BLaER1 treated with 17β-estradiol and CSF1 and Interleukin-3, amounts not matched to agents 10 nM and 100 nM (cell line): ENCODE measurements at regions not wholly inside any gene's neighbourhood (a gene's known extent, or its start where the extent isn't known, plus 50 kb on each side); places are given as distances from the start of the nearest gene placed in this dataset.

Experiments used
- H3K27ac ChIP-seq, 11 experiments: shearing (Covaris generic); formaldehyde crosslinking; 2 replicates each; pipeline ENCODE4 v1.8.1; 2022
- H3K27me3 ChIP-seq, 11 experiments: shearing (Covaris generic); formaldehyde crosslinking; 2 replicates each; pipeline ENCODE4 v1.8.1; 2022
- H3K36me3 ChIP-seq, 11 experiments: shearing (Covaris generic); formaldehyde crosslinking; 2 replicates each; pipeline ENCODE4 v1.8.1; 2022
- H3K4me1 ChIP-seq, 10 experiments: shearing (Covaris generic); formaldehyde crosslinking; 2 replicates each; pipeline ENCODE4 v1.8.1; 2022
- H3K4me2 ChIP-seq, 11 experiments: shearing (Covaris generic); formaldehyde crosslinking; 2 replicates each; pipeline ENCODE4 v1.8.1; 2022
- H3K4me3 ChIP-seq, 10 experiments: shearing (Covaris generic); formaldehyde crosslinking; 2 replicates each; pipeline ENCODE4 v1.8.1; 2022
- H3K9ac ChIP-seq, 11 experiments: shearing (Covaris generic); formaldehyde crosslinking; 2 replicates each; pipeline ENCODE4 v1.8.1; 2022
- H3K9me3 ChIP-seq, 11 experiments: shearing (Covaris generic); formaldehyde crosslinking; replicated peaks in 1 of 11; 2 replicates each; pipeline ENCODE4 v1.8.1; 2022
- H4K20me1 ChIP-seq, 11 experiments: shearing (Covaris generic); formaldehyde crosslinking; 2 replicates each; pipeline ENCODE4 v1.8.1; 2022
- Cebpa-rat ChIP-seq, 11 experiments: shearing (Covaris generic); IDR thresholded peaks; 2 replicates each; pipeline ENCODE4 v1.8.1; 2022

DNA sequence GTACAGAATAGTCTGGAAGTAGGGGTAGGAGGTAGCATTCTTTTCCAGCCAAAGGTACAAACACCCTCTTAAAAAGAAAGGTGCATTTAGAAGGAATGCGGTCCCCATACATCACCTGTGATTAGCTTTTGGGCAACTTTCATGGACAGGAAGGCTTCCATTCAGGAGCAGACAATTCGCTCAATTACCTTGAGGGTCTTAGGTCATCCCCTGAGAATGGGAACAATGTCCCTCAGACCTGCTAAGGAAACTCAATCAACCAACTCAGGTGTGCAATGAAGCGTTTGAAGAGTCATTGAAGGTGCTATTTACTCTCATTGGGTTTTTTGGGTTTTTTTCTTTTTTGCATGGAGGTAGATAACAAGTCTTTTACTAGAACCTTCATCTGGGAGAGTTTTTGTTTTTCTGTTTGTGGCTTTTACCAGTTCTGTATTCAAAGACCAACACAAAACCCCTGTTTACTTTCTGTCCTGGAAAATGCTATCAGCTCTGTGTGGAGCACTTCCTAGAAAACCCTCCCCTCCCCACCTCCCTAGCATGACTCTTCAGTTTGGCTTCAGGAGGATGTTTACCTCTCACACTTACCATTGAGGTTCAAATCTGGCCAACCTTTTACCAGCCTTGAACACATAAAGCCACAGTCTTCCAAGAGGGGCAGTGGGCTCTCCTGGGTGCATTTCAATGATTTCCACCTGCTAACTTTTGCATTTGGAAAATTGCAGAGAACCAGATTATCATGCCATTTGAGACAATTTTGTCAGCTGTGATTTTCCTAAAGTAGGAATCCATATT is 271.2 kb upstream of the PRDM1 start:
- H3K9ac ChIP-seq, result no peak overlapping the region
- TF ChIP-seq Cebpa-rat (IDR thresholded peaks at IDR 0.05), result no peak
- H3K27ac ChIP-seq, result no peak overlapping the region
- H3K9me3 ChIP-seq, result no peaks in the 10 kb centered on the region
- no peaks in the 10 kb centered on the region for H3K36me3 ChIP-seq
- peak overlapping the region in 7 of 11 experiments; percentile 8 to 75 (median 27); a peak in 10 of 22 replicates for H3K4me2 ChIP-seq
- no peak overlapping the region for H3K4me3 ChIP-seq
- peaks cover 11 to 95% (median 35%) of the 10 kb centered on the region in 10 experiments for H3K4me1 ChIP-seq
- H4K20me1 ChIP-seq, result no peaks in the 10 kb centered on the region
- H3K27me3 ChIP-seq, result no peaks in the 10 kb centered on the region

- no peaks in the 10 kb centered on the region for H4K20me1 ChIP-seq
- peaks cover 16 to 83% (median 53%) of the 10 kb centered on the region in 10 experiments for H3K4me1 ChIP-seq
- H3K9me3 ChIP-seq, result peaks cover 0 to 3% (median 0%) of the 10 kb centered on the region in 11 experiments; a peak in 4 of 22 replicates
- no peaks in the 10 kb centered on the region for H3K27me3 ChIP-seq
- H3K4me3 ChIP-seq, result peak overlapping the region in 1 of 10 experiments; percentile 12; a peak in 1 of 20 replicates
- H3K9ac ChIP-seq, result peak overlapping the region in 8 of 11 experiments; percentile 7 to 59 (median 44); a peak in 9 of 22 replicates
- H3K4me2 ChIP-seq, result peak overlapping the region; percentile 26 to 88 (median 78)
- H3K36me3 ChIP-seq, result no peaks in the 10 kb centered on the region
- peak overlapping the region; percentile 27 to 76 (median 67); a peak in 20 of 22 replicates for H3K27ac ChIP-seq
- TF ChIP-seq Cebpa-rat (IDR thresholded peaks at IDR 0.05), result no peak
Measured at GRCh38 chr6:105810922-105811482, 275.1 kb upstream of the PRDM1 start.

- Histone ChIP-seq H3K4me2 (peak overlapping the region; percentile 26 to 88 (median 78)), H4K20me1 (no peaks in the 10 kb centered on the region), H3K4me1 (peaks cover 16 to 80% (median 53%) of the 10 kb centered on the region in 10 experiments), H3K9me3 (peaks cover 0 to 3% (median 0%) of the 10 kb centered on the region in 11 experiments; a peak in 4 of 22 replicates), H3K27ac (peak overlapping the region; percentile 27 to 76 (median 67); a peak in 20 of 22 replicates), H3K27me3 (no peaks in the 10 kb centered on the region), H3K4me3 (peak overlapping the region in 2 of 10 experiments; percentile 12 to 28; a peak in 2 of 20 replicates), H3K9ac (peak overlapping the region in 8 of 11 experiments; percentile 7 to 59 (median 44); a peak in 11 of 22 replicates), H3K36me3 (no peaks in the 10 kb centered on the region)
- no peak for TF ChIP-seq Cebpa-rat (IDR thresholded peaks at IDR 0.05)
Measured at GRCh38 chr6:105810105-105810921, 275.8 kb upstream of the PRDM1 start.

DNA sequence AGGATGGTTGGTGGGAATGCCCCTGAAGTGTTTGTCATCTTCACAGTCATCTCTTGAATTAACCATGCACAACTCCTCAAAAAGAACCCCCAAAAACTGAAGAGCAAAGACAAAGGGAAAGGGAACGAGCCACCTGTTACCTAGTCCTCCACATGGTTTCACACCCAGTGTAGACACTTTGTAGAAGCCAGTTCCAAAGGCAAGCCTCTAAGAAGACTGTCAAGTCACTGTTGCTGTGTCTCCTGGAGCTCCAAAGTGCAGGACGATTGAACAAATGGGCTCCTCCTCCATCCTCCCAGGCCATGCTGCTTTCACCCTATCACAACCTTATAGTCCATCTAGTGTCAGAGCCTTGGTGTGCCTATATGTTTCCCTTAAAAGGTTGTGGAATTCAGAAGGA is 277.6 kb upstream of the PRDM1 start:
- Histone ChIP-seq H3K4me2 (peak overlapping the region in 7 of 11 experiments; percentile 61 to 88 (median 81); a peak in 13 of 22 replicates), H4K20me1 (no peaks in the 10 kb centered on the region), H3K9ac (no peak overlapping the region), H3K4me1 (peaks cover 13 to 68% (median 42%) of the 10 kb centered on the region in 10 experiments), H3K27ac (peak overlapping the region in 5 of 11 experiments; percentile 3 to 74 (median 70); a peak in 2 of 22 replicates), H3K9me3 (peaks cover 0 to 7% (median 0%) of the 10 kb centered on the region in 11 experiments; a peak in 5 of 22 replicates), H3K4me3 (no peak overlapping the region), H3K27me3 (no peaks in the 10 kb centered on the region), H3K36me3 (no peaks in the 10 kb centered on the region)
- TF ChIP-seq Cebpa-rat (IDR thresholded peaks at IDR 0.05), result no peak

DNA sequence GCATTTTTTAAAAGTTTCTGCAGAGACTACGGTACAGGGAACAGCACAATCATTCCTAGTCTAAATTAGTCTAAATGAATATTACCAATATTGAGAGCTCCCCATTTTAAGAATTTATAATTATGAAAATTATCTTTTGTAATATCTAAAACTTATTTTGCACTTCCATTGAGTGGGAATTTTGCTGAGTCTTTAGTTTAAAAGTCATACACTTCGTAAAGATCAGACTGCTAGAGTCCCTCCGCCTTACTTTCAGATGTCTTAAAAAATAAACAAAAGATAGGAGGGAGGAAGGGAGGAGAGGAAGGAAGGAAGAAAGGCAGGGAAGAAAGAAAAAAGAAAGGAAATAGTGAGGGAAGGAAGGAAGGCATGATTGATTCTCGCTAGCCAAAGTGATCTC is 278.2 kb upstream of the PRDM1 start:
- no peaks in the 10 kb centered on the region for H3K27me3 ChIP-seq
- peaks cover 13 to 66% (median 37%) of the 10 kb centered on the region in 10 experiments for H3K4me1 ChIP-seq
- H3K9ac ChIP-seq, result no peak overlapping the region
- H3K27ac ChIP-seq, result no peak overlapping the region
- peak overlapping the region in 4 of 11 experiments; percentile 78 to 84 (median 82); a peak in 3 of 22 replicates for H3K4me2 ChIP-seq
- H3K4me3 ChIP-seq, result no peak overlapping the region
- no peak for TF ChIP-seq Cebpa-rat (IDR thresholded peaks at IDR 0.05)
- H3K9me3 ChIP-seq, result peaks cover 0 to 7% (median 0%) of the 10 kb centered on the region in 11 experiments; a peak in 6 of 22 replicates
- H3K36me3 ChIP-seq, result no peaks in the 10 kb centered on the region
- H4K20me1 ChIP-seq, result no peaks in the 10 kb centered on the region

GRCh38 chr6:105806486-105806920 is 279.6 kb upstream of the PRDM1 start:
- Histone ChIP-seq H3K27ac (no peak overlapping the region), H3K9me3 (peaks cover 0 to 12% (median 0%) of the 10 kb centered on the region in 11 experiments; a peak in 6 of 22 replicates), H3K27me3 (no peaks in the 10 kb centered on the region), H3K4me1 (peaks cover 13 to 63% (median 32%) of the 10 kb centered on the region in 10 experiments), H3K36me3 (no peaks in the 10 kb centered on the region), H4K20me1 (no peaks in the 10 kb centered on the region), H3K4me2 (no peak overlapping the region), H3K4me3 (no peak overlapping the region), H3K9ac (no peak overlapping the region)
- TF ChIP-seq Cebpa-rat (IDR thresholded peaks at IDR 0.05), result no peak

DNA sequence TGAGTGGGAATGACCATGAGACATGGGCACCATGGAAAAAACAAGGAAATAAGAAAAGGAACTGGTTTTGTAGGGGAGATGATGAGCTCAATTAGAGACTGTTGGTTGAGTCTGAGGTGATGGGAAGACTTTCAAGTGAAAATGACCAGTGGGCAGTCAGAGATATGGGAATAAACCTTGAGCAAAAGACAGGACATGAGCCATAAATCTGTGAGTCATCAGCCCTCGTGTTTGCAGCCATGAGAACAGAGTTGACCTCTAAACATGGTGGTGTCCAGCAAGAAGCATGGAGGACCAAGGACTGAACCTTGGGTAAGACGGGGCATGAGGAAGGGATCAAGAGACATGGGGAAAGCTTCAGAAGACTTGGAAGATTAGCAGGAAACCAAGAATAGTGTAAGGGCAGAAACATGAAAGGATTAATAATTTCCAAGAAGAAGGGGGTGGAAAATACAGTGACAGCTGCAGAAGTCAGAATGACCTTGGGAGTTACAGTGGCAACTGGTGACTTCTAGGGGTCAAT is 280.6 kb upstream of the PRDM1 start:
- Histone ChIP-seq H3K9me3 (peaks cover 0 to 12% (median 0%) of the 10 kb centered on the region in 11 experiments; a peak in 6 of 22 replicates), H4K20me1 (no peaks in the 10 kb centered on the region), H3K4me1 (peaks cover 7 to 53% (median 23%) of the 10 kb centered on the region in 10 experiments), H3K27me3 (no peaks in the 10 kb centered on the region), H3K4me3 (no peak overlapping the region), H3K9ac (no peak overlapping the region), H3K27ac (no peak overlapping the region), H3K4me2 (peak overlapping the region in 3 of 11 experiments; percentile 7 to 50 (median 43); a peak in 4 of 22 replicates), H3K36me3 (no peaks in the 10 kb centered on the region)
- TF ChIP-seq Cebpa-rat (IDR thresholded peaks at IDR 0.05), result no peak

- Histone ChIP-seq H3K27ac (no peak overlapping the region), H3K9ac (no peak overlapping the region), H4K20me1 (no peaks in the 10 kb centered on the region), H3K36me3 (no peaks in the 10 kb centered on the region), H3K4me2 (no peak overlapping the region), H3K27me3 (no peaks in the 10 kb centered on the region), H3K4me3 (no peak overlapping the region), H3K4me1 (peaks cover 0 to 46% (median 11%) of the 10 kb centered on the region in 10 experiments; a peak in 17 of 20 replicates), H3K9me3 (peaks cover 0 to 12% (median 0%) of the 10 kb centered on the region in 11 experiments; a peak in 6 of 22 replicates)
- no peak for TF ChIP-seq Cebpa-rat (IDR thresholded peaks at IDR 0.05)
Measured at GRCh38 chr6:105804424-105804823, 281.7 kb upstream of the PRDM1 start.
